ENCODE measurements at regions not wholly inside any gene's neighbourhood (a gene's known extent, or its start where the extent isn't known, plus 50 kb on each side); places are given as distances from the start of the nearest gene placed in this dataset.

GRCh38 chr7:45268013-45268412 lies 110.4 kb downstream of the RAMP3 start:
- Mint-ChIP-seq H3K9me3 (peaks cover 7% of the 10 kb centered on the region in 2 experiments), H3K4me3 (no peak overlapping the region), H3K27me3 (ENCODE audit: low read depth) (peaks cover 35% of the 10 kb centered on the region), H3K4me1 (no peaks in the 10 kb centered on the region), H3K27ac (no peak overlapping the region), H3K36me3 (ENCODE audit: insufficient read depth in 1 of 3, low read depth in 3 of 3) (peaks cover 2 to 6% (median 2%) of the 10 kb centered on the region in 3 experiments)
- no CpG with 5 or more reads among the region's 3 CpGs for WGBS (ENCODE audit: extremely low coverage, insufficient read length, low lambda C conversion rate)
- Histone ChIP-seq H4K5ac (ENCODE audit: insufficient read length, low read depth, low read length) (no peak overlapping the region), H3K9me3 (ENCODE audit: control insufficient read depth, low read depth, low read length) (no peaks in the 10 kb centered on the region), H3K18ac (ENCODE audit: insufficient read length, low read depth, low read length) (no peak overlapping the region), H3T11ph (ENCODE audit: low read length) (no peak overlapping the region), H2BK5ac (ENCODE audit: insufficient read length, low read length) (no peak overlapping the region), H3K27me3 (ENCODE audit: insufficient read depth, low read length) (no peaks in the 10 kb centered on the region; the same call in 1 of the 2 replicates), H2BK20ac (ENCODE audit: low read depth, low read length, poor library complexity, severe bottlenecking) (no peak overlapping the region), H3K27ac (ENCODE audit: insufficient read length, low read depth, low read length) (no peak overlapping the region), H3K23ac (ENCODE audit: insufficient read length, low read depth, low read length) (no peak overlapping the region), H3K56ac (ENCODE audit: insufficient read length, low read depth, low read length) (no peak overlapping the region), H4K91ac (ENCODE audit: insufficient read length, low read depth, low read length) (no peak overlapping the region), H3K9ac (ENCODE audit: extremely low read depth, insufficient read length, low read length) (no peak overlapping the region), H2AK5ac (ENCODE audit: insufficient read length, low read length) (no peak overlapping the region), H3K14ac (ENCODE audit: insufficient read depth, low read length) (no peak overlapping the region), H4K8ac (replicated peaks; ENCODE audit: insufficient read length, low read depth, low read length) (no peak overlapping the region), H3K23me2 (ENCODE audit: insufficient read length, low read depth, low read length, poor library complexity, severe bottlenecking) (no peaks in the 10 kb centered on the region), H3K79me2 (ENCODE audit: insufficient read depth, low read length) (no peaks in the 10 kb centered on the region), H3K4ac (ENCODE audit: low read depth, low read length) (no peak overlapping the region), H3K4me2 (ENCODE audit: insufficient read depth, insufficient read length, low read length) (no peak overlapping the region), H4K20me1 (ENCODE audit: control insufficient read depth, insufficient read depth, insufficient read length) (no peaks in the 10 kb centered on the region), H2AFZ (ENCODE audit: low read length) (no peak overlapping the region), H3K79me1 (ENCODE audit: insufficient read depth, low read depth, low read length, poor library complexity, severe bottlenecking) (no peaks in the 10 kb centered on the region), H2BK120ac (ENCODE audit: low read depth, low read length, poor library complexity, severe bottlenecking) (no peak overlapping the region), H2BK12ac (ENCODE audit: insufficient read length, low read depth, low read length) (no peak overlapping the region), H3K4me1 (ENCODE audit: insufficient read depth, low read length) (no peaks in the 10 kb centered on the region), H2BK15ac (ENCODE audit: low read depth, low read length) (no peak overlapping the region)
- TF ChIP-seq CTCF (conservative IDR thresholded peaks at IDR 0.05) = no peak
- no peak for DNase-seq
